GM19193 (cell line): ENCODE measurements at regions not wholly inside any gene's neighbourhood (a gene's known extent, or its start where the extent isn't known, plus 50 kb on each side); places are given as distances from the start of the nearest gene placed in this dataset.

Source experiments
- POLR2A ChIP-seq: IDR thresholded peaks from 4 replicates; pipeline ENCODE4 v1.6.1; 2011; ENCODE audit not compliant: insufficient read depth, insufficient read length; ENCODE audit errors: extremely low read depth

DNA sequence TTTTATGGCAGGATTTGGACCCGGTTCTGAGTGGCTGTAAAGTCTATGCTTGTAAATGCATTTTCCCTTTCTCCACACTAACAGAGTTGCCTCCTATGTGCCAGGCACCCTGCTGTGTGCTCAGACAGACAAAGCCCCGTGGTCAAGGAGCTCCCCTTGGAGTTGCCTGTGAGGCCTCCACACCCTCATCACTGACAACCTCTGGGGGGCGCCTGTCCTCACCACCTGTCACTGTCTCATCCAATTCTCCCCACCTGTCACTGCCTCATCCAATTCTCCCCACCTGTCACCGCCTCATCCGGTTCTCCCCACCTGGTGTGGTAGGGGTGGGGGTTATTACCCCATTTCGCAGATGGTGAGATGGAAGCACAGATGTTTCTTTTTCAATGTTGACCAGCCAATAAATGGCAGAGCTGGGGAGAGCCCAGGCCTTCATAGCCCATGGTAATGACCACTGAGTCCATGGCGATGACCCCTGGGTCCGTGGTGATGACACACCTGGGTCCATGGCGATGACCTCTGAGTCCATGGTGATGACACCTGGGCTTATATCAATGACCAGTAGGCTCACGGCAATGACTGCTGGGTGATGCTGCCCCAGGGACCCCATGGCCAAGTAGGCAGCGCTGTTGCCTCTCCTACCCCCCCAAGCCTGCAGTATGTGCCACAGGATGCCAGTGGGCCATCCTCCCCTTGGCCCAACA, 150.1 kb downstream of the IRF8 start:
- no peak for TF ChIP-seq POLR2A

- TF ChIP-seq POLR2A, result no peak
Observed at GRCh38 chr16:86049641-86050040, 150.7 kb downstream of the IRF8 start.

DNA sequence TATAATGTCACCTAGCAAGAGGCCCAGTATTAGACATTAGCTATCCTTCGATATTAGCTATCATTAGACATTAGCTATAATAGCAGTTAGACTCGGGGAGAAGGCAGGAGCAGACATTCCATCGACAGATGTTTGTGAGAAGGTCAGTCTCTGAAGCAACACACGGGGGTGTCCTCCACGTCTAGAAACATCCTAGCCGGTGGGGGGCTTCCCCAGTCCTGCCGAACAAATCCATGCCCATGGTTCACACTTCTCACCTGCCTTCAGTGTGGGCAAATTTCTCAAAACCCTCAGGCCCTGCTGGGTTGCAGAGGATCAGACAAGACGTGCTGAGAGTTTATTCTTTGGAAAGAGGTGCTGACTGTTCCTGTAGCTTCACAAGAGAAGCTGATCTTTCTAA, 151.1 kb downstream of the IRF8 start:
- TF ChIP-seq POLR2A, result no peak

DNA sequence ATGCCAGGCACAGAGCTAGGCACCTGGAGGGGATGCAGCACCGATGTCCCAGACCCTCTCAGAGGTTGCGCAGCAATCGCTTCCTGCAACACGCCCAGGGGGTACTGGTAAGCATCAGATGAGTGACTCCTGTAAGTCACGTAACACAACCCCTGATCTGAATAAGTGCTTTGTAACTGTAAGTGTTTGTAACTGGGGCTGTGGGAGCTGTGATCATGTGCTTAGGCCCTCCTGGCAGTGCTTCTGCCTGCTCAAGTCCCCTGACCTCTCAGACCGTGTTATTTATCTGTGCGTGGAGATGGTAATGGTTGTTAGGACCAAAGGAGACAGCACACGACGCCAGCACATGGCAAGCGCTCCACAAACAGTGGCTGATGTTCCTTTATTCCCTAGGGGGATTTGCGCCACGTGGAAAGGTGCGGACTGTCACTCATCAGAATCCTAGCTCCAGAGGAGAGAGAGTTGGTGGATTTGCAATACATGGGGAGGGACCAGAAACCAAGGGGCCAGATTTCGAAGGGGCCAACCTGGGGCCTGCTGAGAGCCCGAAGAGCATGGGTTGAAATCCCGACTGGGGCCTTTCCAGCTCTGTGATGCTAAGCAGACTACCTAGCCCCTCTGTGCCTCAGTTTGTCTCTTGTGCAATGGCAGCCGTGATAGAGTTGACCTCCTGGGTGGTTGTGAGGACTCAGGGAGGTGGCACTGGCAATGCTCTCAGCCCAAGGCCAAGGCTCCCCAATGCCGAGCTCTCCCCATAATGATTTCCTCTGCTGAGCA, 151.8 kb downstream of the IRF8 start:
- TF ChIP-seq POLR2A, result no peak

DNA sequence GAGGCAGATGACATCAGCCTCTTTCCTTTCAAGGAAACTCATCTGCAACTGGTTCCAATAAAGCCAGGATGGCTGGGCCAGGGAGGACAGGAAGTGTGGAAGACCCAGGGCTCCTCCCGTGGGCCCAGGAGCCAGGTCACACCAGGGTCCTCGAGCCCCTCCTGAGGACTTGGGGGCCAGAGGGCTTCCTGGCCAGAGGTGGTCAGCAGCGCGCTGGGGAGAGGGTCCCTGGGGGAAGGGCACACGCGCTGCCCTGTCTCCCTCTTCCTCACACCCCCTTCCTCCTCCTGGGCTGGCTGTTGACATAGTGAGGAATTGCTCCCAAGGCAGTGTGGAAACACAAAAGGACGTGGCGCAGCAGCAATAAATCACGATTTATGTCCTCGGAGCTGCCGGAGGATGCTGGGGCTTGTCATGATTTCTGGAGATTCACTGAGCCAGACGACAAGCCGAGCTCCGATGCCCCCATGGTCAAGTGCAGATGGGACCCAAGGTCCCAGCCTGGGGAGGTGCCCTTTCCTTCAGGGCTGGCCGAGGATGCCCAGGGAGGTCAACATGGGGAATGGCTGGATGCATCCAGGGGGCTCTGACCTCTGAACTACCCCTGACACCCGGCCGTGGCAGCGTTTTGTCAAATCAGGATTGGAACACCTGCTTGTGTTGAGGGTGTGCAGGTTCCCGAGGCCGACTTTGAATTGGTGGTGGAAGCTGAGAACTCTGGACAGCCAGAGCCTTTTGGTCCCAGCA, 152.6 kb downstream of the IRF8 start:
- no peak for TF ChIP-seq POLR2A

- TF ChIP-seq POLR2A, result no peak
Observed at GRCh38 chr16:86052115-86052670, 153.2 kb downstream of the IRF8 start.

DNA sequence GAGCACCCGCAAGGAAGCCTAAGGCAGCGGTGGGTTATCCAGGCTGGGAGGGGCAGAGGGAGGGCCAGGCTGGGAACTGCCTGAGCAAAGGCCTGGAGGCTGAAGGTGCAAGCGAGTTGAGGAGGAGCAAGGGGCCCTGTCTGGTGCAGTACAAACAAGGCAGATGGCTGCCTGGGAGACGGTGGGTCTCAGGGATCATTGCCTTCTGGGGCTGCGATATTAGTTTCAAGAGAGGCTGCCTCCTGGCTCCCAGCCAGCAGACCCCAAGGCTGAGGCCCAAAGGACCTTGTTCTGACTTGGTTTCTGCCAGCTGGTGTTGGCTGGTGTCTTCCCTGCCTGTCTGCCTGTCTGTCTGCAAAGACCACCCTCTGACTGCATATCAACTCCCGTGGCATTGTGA, 154.0 kb downstream of the IRF8 start:
- TF ChIP-seq POLR2A, result no peak

GRCh38 chr16:86059253-86060171, 160.6 kb downstream of the IRF8 start:
- TF ChIP-seq POLR2A, result no peak

DNA sequence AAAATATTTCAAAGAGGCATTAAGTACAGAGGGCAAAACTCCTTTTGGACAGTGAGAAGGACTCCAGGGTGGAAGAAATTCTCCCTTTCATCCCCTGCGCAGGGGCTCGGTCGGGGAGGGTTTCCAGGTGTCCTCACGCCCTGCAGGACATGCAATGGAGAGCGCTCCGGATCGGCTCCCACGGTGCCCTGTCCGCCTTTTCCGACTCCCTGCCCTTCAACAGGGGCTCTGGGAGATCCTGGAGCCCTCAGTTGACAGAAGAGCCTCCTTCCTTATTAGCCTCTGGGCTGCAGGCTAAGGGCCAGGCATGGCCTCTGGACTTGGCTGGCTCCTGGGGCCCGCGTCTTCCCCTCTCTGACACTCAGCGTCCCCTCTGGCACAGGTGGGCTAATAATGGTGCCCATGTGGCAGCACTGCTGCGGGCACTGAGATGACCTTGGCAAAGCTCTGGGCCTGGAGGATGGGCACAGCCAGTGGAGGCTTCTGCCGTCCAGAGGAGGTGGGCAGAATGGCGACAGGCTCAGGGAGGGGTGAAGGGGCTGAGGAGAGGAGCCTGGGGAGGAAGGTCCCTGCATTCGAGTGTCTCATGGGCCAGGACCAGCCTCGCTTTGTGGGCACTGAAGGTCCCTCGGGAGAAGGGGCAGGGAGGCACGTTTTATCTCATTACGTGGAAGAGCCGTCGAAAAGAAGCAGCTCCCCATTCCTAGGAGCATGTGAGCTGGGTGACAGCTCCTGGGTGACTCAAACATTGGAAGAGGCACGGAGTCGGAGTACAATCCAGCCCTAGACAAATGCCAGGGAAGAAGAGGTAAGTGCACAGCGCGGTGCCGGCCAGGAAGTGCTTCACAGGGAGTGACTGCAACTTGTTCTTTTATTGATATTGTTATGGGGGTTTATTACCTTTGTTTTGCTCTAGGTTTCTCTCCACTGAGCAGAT, 161.7 kb downstream of the IRF8 start:
- no peak for TF ChIP-seq POLR2A

DNA sequence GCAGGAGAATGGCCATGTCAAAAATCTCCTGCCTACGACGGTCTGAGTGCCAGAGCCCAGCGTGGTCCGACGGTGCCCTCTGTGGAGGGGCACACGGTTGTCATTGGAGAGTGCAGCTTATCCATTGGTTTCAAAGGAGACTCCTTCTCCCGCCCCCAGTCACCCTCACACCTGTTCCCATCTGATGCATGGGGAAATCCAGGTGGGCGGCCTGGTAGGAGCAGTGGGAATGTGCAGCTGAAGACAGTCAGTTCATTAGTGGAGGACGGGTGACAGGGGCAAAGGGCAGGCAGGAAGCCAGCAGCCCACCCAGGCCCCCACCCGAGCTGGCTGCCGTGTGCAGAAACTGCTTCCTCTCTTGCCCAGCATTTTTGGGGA, 162.3 kb downstream of the IRF8 start:
- no peak for TF ChIP-seq POLR2A

DNA sequence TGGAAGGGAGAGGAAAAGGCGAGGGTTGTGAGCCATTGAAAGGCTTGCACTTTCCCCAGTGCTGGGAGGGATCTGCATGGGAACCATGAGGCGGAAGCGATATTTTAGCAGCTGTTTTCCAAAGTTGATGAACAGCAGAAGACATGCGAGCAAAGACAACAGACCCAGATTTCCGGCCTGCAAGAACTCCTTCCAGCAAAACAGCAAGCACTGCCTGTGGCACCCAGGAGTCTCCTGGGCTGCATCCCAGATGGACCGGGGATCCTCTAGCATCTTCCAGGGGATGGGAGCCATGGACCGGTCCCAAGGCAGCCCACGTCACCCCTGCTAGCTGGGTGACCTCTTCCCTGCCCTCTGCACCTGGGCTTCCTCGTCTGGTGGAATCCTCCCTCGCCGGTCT, 162.8 kb downstream of the IRF8 start:
- no peak for TF ChIP-seq POLR2A

DNA sequence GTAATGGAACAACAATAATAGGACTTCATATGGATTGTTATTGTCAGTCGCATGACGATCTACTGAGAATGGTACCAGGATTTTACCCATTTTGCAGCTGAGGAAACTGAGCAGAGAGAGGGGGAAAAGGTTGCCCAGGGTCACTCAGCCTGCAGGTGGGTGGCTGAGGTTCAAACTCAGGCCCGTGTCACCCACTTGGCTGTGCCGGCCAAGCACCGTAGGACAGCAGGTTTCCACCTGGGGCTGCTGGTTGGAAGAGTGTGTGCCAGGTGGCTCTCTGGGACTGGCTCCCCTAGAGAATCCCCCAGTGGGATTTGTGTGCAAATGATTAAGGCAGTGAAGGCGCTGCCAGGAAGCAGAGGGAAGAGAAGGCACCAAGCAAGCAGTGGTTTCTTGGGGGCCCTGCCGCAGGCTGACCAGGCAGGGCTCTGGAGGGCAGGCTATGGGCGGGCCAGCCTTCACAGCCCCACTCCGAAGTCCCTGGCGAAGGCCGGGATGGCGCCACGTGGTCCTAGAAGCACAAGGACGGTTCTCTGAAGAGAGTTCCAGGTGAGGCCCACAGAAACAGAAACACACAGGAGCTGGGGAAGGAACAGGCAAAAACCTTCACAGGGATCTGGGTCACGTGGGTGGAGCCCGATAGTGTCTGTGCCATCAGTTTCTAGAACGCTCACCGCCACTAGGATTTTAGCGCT, 163.5 kb downstream of the IRF8 start:
- no peak for TF ChIP-seq POLR2A
